ENCODE measurements at regions not wholly inside any gene's neighbourhood (a gene's known extent, or its start where the extent isn't known, plus 50 kb on each side); places are given as distances from the start of the nearest gene placed in this dataset.
"Not testable (repeated sequence)": the region's sequence is repeated elsewhere in the genome, so short reads cannot be mapped to it uniquely, and the experiment has no call there.

GRCh38 chr3:15983693-15984092 lies 185.9 kb upstream of the ANKRD28 start:
- DNase-seq = no peak
- Histone ChIP-seq H3K27me3 (no peaks in the 10 kb centered on the region), H3K36me3 (no peaks in the 10 kb centered on the region), H3K9me3 (no peaks in the 10 kb centered on the region), H3K4me1 (no peaks in the 10 kb centered on the region), H3K4me3 (no peak overlapping the region), H3K27ac (no peak overlapping the region)
- intact Hi-C loops (cut with DNase I; ENCODE audit: low total_unique reads) = no loop called here
- no peak for TF ChIP-seq CTCF (IDR thresholded peaks at IDR 0.05)

GRCh38 chr3:15989419-15989818 lies 185.1 kb upstream of the GALNT15 start:
- H3K27me3 ChIP-seq = no peaks in the 10 kb centered on the region
- H3K4me1 ChIP-seq = no peaks in the 10 kb centered on the region
- intact Hi-C loops (cut with DNase I; ENCODE audit: low total_unique reads) = no loop called here
- no peaks in the 10 kb centered on the region for H3K36me3 ChIP-seq
- H3K27ac ChIP-seq = no peak overlapping the region
- TF ChIP-seq CTCF (IDR thresholded peaks at IDR 0.05) = no peak
- DNase-seq = no peak
- H3K9me3 ChIP-seq = no peaks in the 10 kb centered on the region
- no peak overlapping the region for H3K4me3 ChIP-seq

GRCh38 chr3:15993660-15994059 lies 180.8 kb upstream of the GALNT15 start:
- DNase-seq; H3K27me3 ChIP-seq; H3K36me3 ChIP-seq; H3K4me3 ChIP-seq; H3K27ac ChIP-seq; H3K9me3 ChIP-seq; intact Hi-C loops (cut with DNase I; ENCODE audit: low total_unique reads); H3K4me1 ChIP-seq: not testable (repeated sequence)

GRCh38 chr3:15996496-15996895 lies 178.0 kb upstream of the GALNT15 start:
- intact Hi-C loops (cut with DNase I; ENCODE audit: low total_unique reads) = not testable (repeated sequence)

GRCh38 chr3:15997274-15997943 lies 177.1 kb upstream of the GALNT15 start:
- no peak for DNase-seq
- H3K27ac ChIP-seq = no peak overlapping the region
- no peak overlapping the region for H3K4me3 ChIP-seq
- TF ChIP-seq CTCF (IDR thresholded peaks at IDR 0.05) = no peak
- no peaks in the 10 kb centered on the region for H3K27me3 ChIP-seq
- H3K9me3 ChIP-seq = no peaks in the 10 kb centered on the region
- no peaks in the 10 kb centered on the region for H3K36me3 ChIP-seq
- intact Hi-C loops (cut with DNase I; ENCODE audit: low total_unique reads) = no loop called here
- H3K4me1 ChIP-seq = no peaks in the 10 kb centered on the region

More at GRCh38 chr3:15996496-15996895, 178.0 kb upstream of the GALNT15 start:
- H3K27me3 ChIP-seq, H3K27ac ChIP-seq, DNase-seq, H3K9me3 ChIP-seq, H3K36me3 ChIP-seq, H3K4me1 ChIP-seq, H3K4me3 ChIP-seq: not testable (repeated sequence)

GRCh38 chr3:15998911-15999310 lies 175.6 kb upstream of the GALNT15 start:
- intact Hi-C loops (cut with DNase I; ENCODE audit: low total_unique reads) = no loop called here
- TF ChIP-seq CTCF (IDR thresholded peaks at IDR 0.05) = no peak
- Histone ChIP-seq H3K27me3 (no peaks in the 10 kb centered on the region), H3K9me3 (no peaks in the 10 kb centered on the region), H3K4me1 (no peaks in the 10 kb centered on the region), H3K27ac (no peak overlapping the region), H3K4me3 (no peak overlapping the region), H3K36me3 (no peaks in the 10 kb centered on the region)
- DNase-seq = no peak

GRCh38 chr3:16004812-16005211 lies 169.7 kb upstream of the GALNT15 start:
- no peaks in the 10 kb centered on the region for H3K4me1 ChIP-seq
- H3K9me3 ChIP-seq = peaks cover 0 to 4% (median 4%) of the 10 kb centered on the region in 3 donors
- intact Hi-C loops (cut with DNase I; ENCODE audit: low total_unique reads) = no loop called here
- no peak for DNase-seq
- H3K27ac ChIP-seq = no peak overlapping the region
- no peak overlapping the region for H3K4me3 ChIP-seq
- H3K27me3 ChIP-seq = no peaks in the 10 kb centered on the region
- no peak for TF ChIP-seq CTCF (IDR thresholded peaks at IDR 0.05)
- H3K36me3 ChIP-seq = no peaks in the 10 kb centered on the region
